ENCODE measurements at regions not wholly inside any gene's neighbourhood (a gene's known extent, or its start where the extent isn't known, plus 50 kb on each side); places are given as distances from the start of the nearest gene placed in this dataset.

- TF ChIP-seq CTCF (conservative IDR thresholded peaks at IDR 0.05 in 1 of 2, IDR thresholded peaks at IDR 0.05 in 1 of 2; ENCODE audit: low read depth in 1 of 2, low read length in 2 of 2): no peak
- TF ChIP-seq EZH2 (IDR thresholded peaks at IDR 0.05; ENCODE audit: low read length, missing control alignments): no peak
Observed at GRCh38 chr6:27550692-27551091, 77.8 kb upstream of the ZNF184 start.
